Esophagus squamous epithelium (tissue), 5 donors: ENCODE measurements at regions not wholly inside any gene's neighbourhood (a gene's known extent, or its start where the extent isn't known, plus 50 kb on each side); places are given as distances from the start of the nearest gene placed in this dataset.
"Not testable (repeated sequence)": the region's sequence is repeated elsewhere in the genome, so short reads cannot be mapped to it uniquely, and the experiment has no call there.

Experiments used
- DNase-seq: peaks from one replicate; lab custom pipeline; 2025; lab: John Stamatoyannopoulos, UW
- H3K27ac ChIP-seq, 4 donors: fragments of 200-600 bp; sonication (generic); one replicate each; pipeline ENCODE4 v1.5.1; 2016 to 2019; ENCODE audit warnings: mild to moderate bottlenecking in 1 of 4
- H3K27me3 ChIP-seq, 4 donors: fragments of 200-600 bp; sonication (generic); 1 replicate in 3 of 4; 2 replicates in 1 of 4; pipeline versions ENCODE4 v1.5.1 to v1.6.0; 2017 to 2021; ENCODE audit warnings: antibody characterized with exemption in 1 of 4
- H3K36me3 ChIP-seq, 3 donors: fragments of 200-600 bp; sonication (generic); one replicate each; pipeline ENCODE4 v1.5.1; 2016 to 2019
- H3K4me1 ChIP-seq, 3 donors: fragments of 200-600 bp; sonication (generic); one replicate each; pipeline ENCODE4 v1.5.1; 2017 to 2019
- H3K4me3 ChIP-seq, 4 donors: fragments of 200-600 bp; sonication (generic); 1 replicate in 3 of 4; 2 replicates in 1 of 4; pipeline ENCODE4 v1.5.1; 2016 to 2019; ENCODE audit warnings: mild to moderate bottlenecking in 2 of 4, moderate library complexity in 1 of 4
- H3K9me3 ChIP-seq, 3 donors: fragments of 200-600 bp; sonication (generic); one replicate each; pipeline ENCODE4 v1.5.1; 2016 to 2019
- CTCF ChIP-seq, 6 experiments: fragments of 450-650 bp in 4 of 6; fragments of 200-600 bp in 2 of 6; sonication (generic) in 2 of 6; IDR thresholded peaks; one replicate each; pipeline ENCODE4 v1.5.1; 2016 to 2019; ENCODE audit warnings: antibody characterized with exemption in 6 of 6, mild to moderate bottlenecking in 4 of 6, moderate library complexity in 4 of 6
- POLR2A ChIP-seq, 4 donors: fragments of 450-650 bp; IDR thresholded peaks; one replicate each; pipeline ENCODE4 v1.6.1; 2017; ENCODE audit warnings: antibody characterized with exemption in 4 of 4, mild to moderate bottlenecking in 4 of 4, moderate library complexity in 3 of 4
- WGBS, 2 donors: methylation state at CpG; one replicate each; pipeline ENCODE4 v1.1.5; 2018; 5-methylcytosine and 5-hydroxymethylcytosine counted together
- intact Hi-C: fragments of 100-400 bp; cut with DNase I; formaldehyde crosslinking; loops from one replicate; pipeline ENCODE4 v1.15.0; 2022
- donor health status: DM: yes; HTN: yes; CAD: no.

DNA sequence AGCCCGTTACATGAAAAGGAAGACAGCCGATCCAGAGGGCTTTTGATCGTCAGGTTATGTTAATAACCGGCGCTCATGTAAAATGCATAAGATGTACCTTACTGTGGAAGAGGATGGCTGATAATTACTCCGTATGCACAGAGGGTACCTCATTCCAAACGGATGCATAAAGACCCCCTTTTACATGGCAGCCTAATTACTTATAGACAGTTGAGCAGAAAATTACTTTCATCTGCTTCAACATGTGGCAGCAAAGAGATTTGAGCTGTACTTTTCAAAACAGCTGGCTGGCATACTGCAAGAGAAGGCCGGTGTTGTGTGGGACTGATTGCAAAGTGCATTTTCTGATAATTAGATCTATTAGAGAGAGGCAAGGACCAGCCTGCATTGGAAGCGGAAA lies 103.4 kb downstream of the SHOX start:
- Histone ChIP-seq H3K27ac (no peak overlapping the region), H3K4me1 (no peaks in the 10 kb centered on the region), H3K4me3 (no peak overlapping the region), H3K27me3 (no peaks in the 10 kb centered on the region), H3K36me3 (no peaks in the 10 kb centered on the region), H3K9me3 (peaks cover 0 to 3% (median 0%) of the 10 kb centered on the region in 3 donors)
- TF ChIP-seq CTCF (IDR thresholded peaks at IDR 0.05) (no peak), POLR2A (IDR thresholded peaks at IDR 0.05) (no peak)
- intact Hi-C loops, result no loop called here
- 70 to 75% methylated on average over 8 to 9 of the region's 9 CpGs for WGBS, 2 donors
- DNase-seq, result no peak

DNA sequence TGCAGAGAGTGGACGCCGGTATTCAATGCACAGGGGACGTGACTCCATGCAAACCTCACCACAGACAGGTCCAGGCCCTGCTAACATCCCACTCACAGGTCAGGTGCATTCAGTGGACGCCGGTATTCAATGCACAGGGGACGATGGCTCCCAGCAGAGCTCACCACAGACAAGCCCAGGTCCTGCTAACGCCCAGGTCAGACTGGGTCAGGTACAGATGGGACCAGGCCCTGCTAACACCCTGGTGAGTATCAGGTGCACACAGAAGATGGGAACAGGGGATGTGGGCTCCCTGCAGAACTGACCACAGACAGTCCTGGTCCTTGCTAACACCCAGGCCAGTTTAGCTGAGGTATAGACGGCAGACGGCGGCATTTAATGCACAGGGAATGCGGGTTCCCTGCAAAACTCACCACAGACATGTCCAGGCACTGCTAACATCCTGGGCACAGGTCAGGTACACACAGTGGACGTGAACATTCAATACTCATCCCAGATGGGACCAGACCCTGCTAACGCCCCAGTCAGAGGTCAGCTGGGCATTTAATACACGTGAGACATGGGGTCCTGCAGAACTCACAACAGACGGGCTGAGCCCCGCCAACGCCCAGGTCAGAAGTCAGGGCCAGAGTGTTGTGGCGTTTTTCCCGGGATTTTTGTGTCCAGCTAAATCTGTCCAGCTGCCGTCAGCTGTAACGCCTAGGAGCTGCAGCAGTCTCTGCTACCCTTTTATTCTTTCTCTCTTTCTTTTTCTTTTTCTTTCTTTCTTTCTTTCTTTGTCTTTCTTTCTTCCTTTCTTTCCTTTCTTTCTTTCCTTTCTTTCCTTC lies 99.2 kb downstream of the SHOX start:
- intact Hi-C loops, result no loop called here
- WGBS, 2 donors, result 68 to 77% methylated on average over 8 to 10 of the region's 21 CpGs
- Histone ChIP-seq H3K27me3 (no peaks in the 10 kb centered on the region), H3K36me3 (no peaks in the 10 kb centered on the region), H3K4me3 (no peak overlapping the region), H3K9me3 (peaks cover 0 to 3% (median 0%) of the 10 kb centered on the region in 3 donors), H3K27ac (no peak overlapping the region), H3K4me1 (no peaks in the 10 kb centered on the region)
- TF ChIP-seq CTCF (IDR thresholded peaks at IDR 0.05), result no peak
- TF ChIP-seq POLR2A (IDR thresholded peaks at IDR 0.05), result no peak
- DNase-seq, result no peak

DNA sequence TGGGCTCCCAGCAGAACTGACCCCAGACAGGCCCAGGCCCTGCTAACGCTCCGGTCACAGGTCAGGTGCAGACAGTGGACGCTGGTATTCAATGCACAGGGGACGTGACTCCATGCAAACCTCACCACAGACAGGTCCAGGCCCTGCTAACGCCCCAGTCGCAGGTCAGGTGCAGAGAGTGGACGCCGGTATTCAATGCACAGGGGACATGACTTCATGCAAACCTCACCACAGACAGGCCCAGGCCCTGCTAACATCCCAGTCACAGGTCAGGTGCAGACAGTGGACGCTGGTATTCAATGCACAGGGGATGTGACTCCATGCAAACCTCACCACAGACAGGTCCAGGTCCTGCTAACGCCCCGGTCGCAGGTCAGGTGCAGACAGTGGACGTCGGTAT lies 98.5 kb downstream of the SHOX start:
- no CpG with 5 or more reads among the region's 14 CpGs for WGBS, 2 donors
- intact Hi-C loops, H3K36me3 ChIP-seq, H3K27ac ChIP-seq, DNase-seq, H3K9me3 ChIP-seq, H3K4me3 ChIP-seq, H3K27me3 ChIP-seq, H3K4me1 ChIP-seq: not testable (repeated sequence)

GRCh38 chrX:728639-729038 lies 98.0 kb downstream of the SHOX start:
- H3K4me1 ChIP-seq, DNase-seq, intact Hi-C loops, H3K4me3 ChIP-seq, H3K27me3 ChIP-seq, H3K27ac ChIP-seq, H3K36me3 ChIP-seq: not testable (repeated sequence)
- H3K9me3 ChIP-seq, result peaks cover 0 to 14% (median 0%) of the 10 kb centered on the region in 3 donors
- no CpG with 5 or more reads among the region's 11 CpGs for WGBS, 2 donors

- no peak for DNase-seq
- intact Hi-C loops, result no loop called here
- Histone ChIP-seq H3K4me1 (no peaks in the 10 kb centered on the region), H3K36me3 (no peaks in the 10 kb centered on the region), H3K27ac (no peak overlapping the region), H3K27me3 (no peaks in the 10 kb centered on the region), H3K4me3 (no peak overlapping the region), H3K9me3 (peaks cover 0 to 17% (median 0%) of the 10 kb centered on the region in 3 donors)
- WGBS, 2 donors, result 39 to 82% methylated on average over 10 to 15 of the region's 22 CpGs
- TF ChIP-seq POLR2A (IDR thresholded peaks at IDR 0.05), result no peak
- TF ChIP-seq CTCF (IDR thresholded peaks at IDR 0.05), result peak in 1 of 6 experiments; percentile 8
Observed at GRCh38 chrX:727738-728621, 97.4 kb downstream of the SHOX start.

DNA sequence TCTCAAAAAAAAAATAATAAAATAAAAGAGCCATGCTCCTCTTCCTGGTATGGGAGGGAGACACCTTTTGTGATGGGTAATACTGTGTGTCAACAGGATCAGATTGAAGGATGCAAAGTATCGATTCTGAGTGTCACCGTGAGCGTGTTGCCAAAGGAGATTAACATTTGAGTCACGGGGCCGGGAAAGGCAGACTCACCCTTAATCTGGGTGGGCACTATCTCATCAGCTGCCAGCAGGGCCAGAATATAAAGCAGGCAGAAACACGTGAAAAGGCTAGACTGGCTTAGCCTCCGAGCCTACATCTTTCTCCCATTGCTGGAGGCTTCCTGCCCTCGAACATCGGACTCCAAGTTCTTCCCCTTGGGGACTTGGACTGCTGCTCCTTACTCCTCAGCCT lies 95.4 kb downstream of the SHOX start:
- Histone ChIP-seq H3K4me3 (no peak overlapping the region), H3K9me3 (peaks cover 0 to 17% (median 0%) of the 10 kb centered on the region in 3 donors), H3K4me1 (no peaks in the 10 kb centered on the region), H3K27me3 (no peaks in the 10 kb centered on the region), H3K27ac (no peak overlapping the region), H3K36me3 (no peaks in the 10 kb centered on the region)
- WGBS, 2 donors, result 89 to 97% methylated on average over 7 to 9 of the region's 9 CpGs
- TF ChIP-seq CTCF (IDR thresholded peaks at IDR 0.05) (no peak), POLR2A (IDR thresholded peaks at IDR 0.05) (no peak)
- no peak for DNase-seq
- intact Hi-C loops, result no loop called here
